HCT116 (cell line): ENCODE measurements at regions not wholly inside any gene's neighbourhood (a gene's known extent, or its start where the extent isn't known, plus 50 kb on each side); places are given as distances from the start of the nearest gene placed in this dataset.

ENCODE experiments used
- ATAC-seq: fragments of 200-7000 bp; cut with Tn5 transposase; 2 replicates; pipeline ENCODE4 v1.9.1; 2020; ENCODE audit warnings: mild to moderate bottlenecking, moderate library complexity
- BruUV-seq: library from RNA; stranded (reverse); fragments of 400-500 nt; replicated peaks from 2 replicates; lab custom pipeline; 2021; lab: Mats Ljungman, UMichigan
- CTCF ChIA-PET: fragments of 300-600 bp; sonication (Branson Sonifier 250); formaldehyde crosslinking; loops from one replicate; lab custom pipeline; 2021; ENCODE audit warnings: antibody characterized with exemption; lab: Charles Lee
- POLR2A ChIA-PET: fragments of 300-600, 350-600 bp; sonication (Branson Sonifier 250); formaldehyde crosslinking; loops from one replicate; lab custom pipeline; 2021; ENCODE audit warnings: antibody characterized with exemption; lab: Charles Lee
- RAD21 ChIA-PET, 2 experiments: fragments of 300-600 bp; sonication (Branson Sonifier 250); formaldehyde crosslinking; loops; one replicate each; lab custom pipeline; 2023; ENCODE audit warnings: low total read pairs in 2 of 2; ENCODE audit not compliant: uncharacterized antibody in 2 of 2, unreplicated experiment in 2 of 2, low non-redundant PET in 1 of 2; lab: Charles Lee
- DNase-seq: peaks from one replicate; pipeline ENCODE4 v3.0.0-alpha.2; 2010; ENCODE audit warnings: low read depth, low spot score
- H2AFZ ChIP-seq: fragments of 200-600 bp; shearing (Covaris generic), sonication (generic); 2 replicates; pipeline ENCODE4 v1.6.1; 2017; ENCODE audit warnings: low read depth, mixed run types, mixed read lengths, antibody characterized with exemption, low read length; ENCODE audit not compliant: poor library complexity, severe bottlenecking
- H3K27ac ChIP-seq: 2 replicates; pipeline ENCODE4 v1.5.1; 2012; ENCODE audit warnings: low read depth, low read length
- H3K27me3 ChIP-seq: fragments of 200-600 bp; sonication (generic); 2 replicates; pipeline ENCODE4 v1.6.1; 2016; ENCODE audit warnings: mixed run types, low read length, mixed read lengths; ENCODE audit not compliant: insufficient read depth
- H3K36me3 ChIP-seq, 2 experiments: fragments of 200-500 bp in 1 of 2; fragments of 200-600 bp in 1 of 2; sonication (Bioruptor generic) in 1 of 2; sonication (generic) in 1 of 2; 2 replicates each; pipeline versions ENCODE4 v1.5.1 to v1.6.1; 2014 to 2016; ENCODE audit warnings: low read length in 2 of 2, inconsistent platforms in 1 of 2, mixed read lengths in 1 of 2, mixed run types in 1 of 2; ENCODE audit not compliant: insufficient read depth in 2 of 2, control insufficient read depth in 1 of 2
- H3K4me1 ChIP-seq, 2 experiments: fragments of 200-600 bp in 1 of 2; sonication (generic) in 1 of 2; 2 replicates each; pipeline versions ENCODE4 v1.5.1 to v1.6.1; 2012 to 2017; ENCODE audit warnings: low read length in 2 of 2, inconsistent platforms in 1 of 2, mild to moderate bottlenecking in 1 of 2, mixed read lengths in 1 of 2, mixed run types in 1 of 2, moderate library complexity in 1 of 2; ENCODE audit not compliant: insufficient read depth in 2 of 2, control insufficient read depth in 1 of 2
- H3K4me2 ChIP-seq: fragments of 200-600 bp; sonication (generic); 2 replicates; pipeline ENCODE4 v1.6.1; 2017; ENCODE audit warnings: mixed run types, low read length, mixed read lengths
- H3K4me3 ChIP-seq, 2 experiments: fragments of 200-600 bp in 1 of 2; sonication (generic) in 1 of 2; replicated peaks in 1 of 2; 2 replicates each; pipeline ENCODE4 v1.5.1; 2011 to 2016; ENCODE audit warnings: low read length in 2 of 2, control low read depth in 1 of 2, low read depth in 1 of 2, mild to moderate bottlenecking in 1 of 2, mixed read lengths in 1 of 2, mixed run types in 1 of 2
- H3K79me2 ChIP-seq: fragments of 200-600 bp; sonication (generic); 2 replicates; pipeline ENCODE4 v1.6.1; 2017; ENCODE audit warnings: mild to moderate bottlenecking, mixed run types, low read length, moderate library complexity, mixed read lengths; ENCODE audit not compliant: insufficient read depth
- H3K9ac ChIP-seq: fragments of 200-600 bp; sonication (generic); 2 replicates; pipeline ENCODE4 v1.6.1; 2016; ENCODE audit warnings: low read length, mixed read lengths
- H3K9me2 ChIP-seq: fragments of 200-600 bp; sonication (generic), shearing (Covaris generic); 2 replicates; pipeline ENCODE4 v1.6.1; 2017; ENCODE audit warnings: mixed run types, mild to moderate bottlenecking, moderate library complexity; ENCODE audit not compliant: insufficient read depth
- H3K9me3 ChIP-seq, 2 experiments: fragments of 200-500 bp in 1 of 2; fragments of 200-600 bp in 1 of 2; sonication (Bioruptor generic) in 1 of 2; sonication (generic) in 1 of 2; 2 replicates each; pipeline ENCODE4 v1.6.1; 2014 to 2017; ENCODE audit warnings: low read length in 2 of 2, mixed read lengths in 2 of 2, inconsistent platforms in 1 of 2, low read depth in 1 of 2, mild to moderate bottlenecking in 1 of 2, mixed run types in 1 of 2, moderate library complexity in 1 of 2; ENCODE audit not compliant: control insufficient read depth in 1 of 2, insufficient read depth in 1 of 2
- H4K20me1 ChIP-seq: fragments of 200-600 bp; sonication (generic), shearing (Covaris generic); 2 replicates; pipeline ENCODE4 v1.6.1; 2017; ENCODE audit warnings: mixed run types, mild to moderate bottlenecking, moderate library complexity; ENCODE audit not compliant: insufficient read depth
- CEBPB ChIP-seq: IDR thresholded peaks from 2 replicates; pipeline ENCODE4 v1.6.1; 2012; ENCODE audit warnings: low read depth
- CTCF ChIP-seq, 3 experiments: fragments of 200-600 bp in 1 of 3; sonication (generic) in 1 of 3; IDR thresholded peaks in 2 of 3; conservative IDR thresholded peaks in 1 of 3; 2 replicates each; pipeline ENCODE4 v1.5.1; 2012 to 2017; ENCODE audit warnings: low read depth in 2 of 3, low read length in 2 of 3, antibody characterized with exemption in 1 of 3, borderline replicate concordance in 1 of 3, control low read depth in 1 of 3, mild to moderate bottlenecking in 1 of 3, mixed read lengths in 1 of 3, mixed run types in 1 of 3, moderate library complexity in 1 of 3; ENCODE audit not compliant: insufficient read depth in 1 of 3
- EZH2 ChIP-seq: fragments of 200-600 bp; sonication (generic); IDR thresholded peaks from 2 replicates; pipeline ENCODE4 v1.6.1; 2017; ENCODE audit warnings: antibody characterized with exemption, mixed run types
- EZH2phosphoT487 ChIP-seq: fragments of 200-600 bp; IDR thresholded peaks from 2 replicates; pipeline ENCODE4 v1.6.1; 2018; ENCODE audit warnings: antibody characterized with exemption, borderline replicate concordance
- MAX ChIP-seq: IDR thresholded peaks from 2 replicates; pipeline ENCODE4 v1.6.1; 2012
- POLR2AphosphoS5 ChIP-seq: IDR thresholded peaks from 2 replicates; pipeline ENCODE4 v1.6.1; 2011; ENCODE audit warnings: mild to moderate bottlenecking, low read depth, low read length, moderate library complexity
- RAD21 ChIP-seq: IDR thresholded peaks from 2 replicates; pipeline ENCODE4 v1.6.1; 2012; ENCODE audit warnings: low read depth, mild to moderate bottlenecking
- SIN3A ChIP-seq: IDR thresholded peaks from 2 replicates; pipeline ENCODE4 v1.6.1; 2012; ENCODE audit warnings: low read depth
- SP1 ChIP-seq: IDR thresholded peaks from 2 replicates; pipeline ENCODE4 v1.6.1; 2012; ENCODE audit warnings: low read depth
- TCF7L2 ChIP-seq: IDR thresholded peaks from 2 replicates; pipeline ENCODE4 v1.7.0; 2011; ENCODE audit warnings: borderline replicate concordance, inconsistent platforms; ENCODE audit not compliant: insufficient read depth, insufficient read length; ENCODE audit errors: extremely low read depth
- ZBTB33 ChIP-seq: IDR thresholded peaks from 2 replicates; pipeline ENCODE4 v1.6.1; 2011; ENCODE audit warnings: mild to moderate bottlenecking, low read length, moderate library complexity; ENCODE audit not compliant: insufficient replicate concordance; ENCODE audit errors: extremely low read depth
- intact Hi-C: fragments of 100-400 bp; cut with micrococcal nuclease; formaldehyde crosslinking; loops from 2 replicates; pipeline ENCODE4 v1.10.0; 2022
- TF ChIP-seq, protein P1 (sequence below): IDR thresholded peaks from 2 replicates; pipeline ENCODE4 v1.6.1; 2012; ENCODE audit warnings: low read depth

GRCh38 chr14:62283837-62284236, 521.6 kb downstream of the SNAPC1 start:
- Histone ChIP-seq H3K9me3 (no peaks in the 10 kb centered on the region; a peak in 2 of 4 replicates), H2AFZ (no peak overlapping the region), H4K20me1 (no peaks in the 10 kb centered on the region), H3K9me2 (no peaks in the 10 kb centered on the region), H3K4me2 (no peak overlapping the region), H3K4me1 (no peaks in the 10 kb centered on the region), H3K27me3 (no peaks in the 10 kb centered on the region), H3K27ac (no peak overlapping the region), H3K4me3 (no peak overlapping the region), H3K36me3 (no peaks in the 10 kb centered on the region), H3K79me2 (no peaks in the 10 kb centered on the region), H3K9ac (no peak overlapping the region)
- intact Hi-C loops = no loop called here
- CTCF ChIA-PET = no interaction called here
- POLR2A ChIA-PET = no interaction called here
- RAD21 ChIA-PET = no interaction called here
- DNase-seq (no peak), ATAC-seq (no peak)
- no TSS peak for BruUV-seq
- no peak for TF ChIP-seq RAD21
- TF ChIP-seq TCF7L2 = no peak
- TF ChIP-seq CTCF (IDR thresholded peaks at IDR 0.05 in 2 of 3, conservative IDR thresholded peaks at IDR 0.05 in 1 of 3; ENCODE audit: borderline replicate concordance in 1 of 3, insufficient read depth in 1 of 3, low read depth in 2 of 3, low read length in 2 of 3) = no peak
- TF ChIP-seq POLR2AphosphoS5 = no peak
- no peak for TF ChIP-seq SIN3A

- no peaks in the 10 kb centered on the region for H4K20me1 ChIP-seq
- POLR2A ChIA-PET = no interaction called here
- no peaks in the 10 kb centered on the region; a peak in 1 of 4 replicates for H3K9me3 ChIP-seq
- H3K4me2 ChIP-seq = no peak overlapping the region
- no peaks in the 10 kb centered on the region for H3K27me3 ChIP-seq
- intact Hi-C loops = no loop called here
- RAD21 ChIA-PET = no interaction called here
- no peak overlapping the region for H3K4me3 ChIP-seq
- ATAC-seq (no peak), DNase-seq (no peak)
- no peak overlapping the region for H2AFZ ChIP-seq
- no peak overlapping the region for H3K9ac ChIP-seq
- H3K4me1 ChIP-seq = no peaks in the 10 kb centered on the region
- BruUV-seq = no TSS peak
- no peak overlapping the region for H3K27ac ChIP-seq
- no peaks in the 10 kb centered on the region for H3K9me2 ChIP-seq
- CTCF ChIA-PET = no interaction called here
- no peaks in the 10 kb centered on the region for H3K36me3 ChIP-seq
- no peaks in the 10 kb centered on the region for H3K79me2 ChIP-seq
- TF ChIP-seq SP1 = no peak
- TF ChIP-seq, protein P1, sequence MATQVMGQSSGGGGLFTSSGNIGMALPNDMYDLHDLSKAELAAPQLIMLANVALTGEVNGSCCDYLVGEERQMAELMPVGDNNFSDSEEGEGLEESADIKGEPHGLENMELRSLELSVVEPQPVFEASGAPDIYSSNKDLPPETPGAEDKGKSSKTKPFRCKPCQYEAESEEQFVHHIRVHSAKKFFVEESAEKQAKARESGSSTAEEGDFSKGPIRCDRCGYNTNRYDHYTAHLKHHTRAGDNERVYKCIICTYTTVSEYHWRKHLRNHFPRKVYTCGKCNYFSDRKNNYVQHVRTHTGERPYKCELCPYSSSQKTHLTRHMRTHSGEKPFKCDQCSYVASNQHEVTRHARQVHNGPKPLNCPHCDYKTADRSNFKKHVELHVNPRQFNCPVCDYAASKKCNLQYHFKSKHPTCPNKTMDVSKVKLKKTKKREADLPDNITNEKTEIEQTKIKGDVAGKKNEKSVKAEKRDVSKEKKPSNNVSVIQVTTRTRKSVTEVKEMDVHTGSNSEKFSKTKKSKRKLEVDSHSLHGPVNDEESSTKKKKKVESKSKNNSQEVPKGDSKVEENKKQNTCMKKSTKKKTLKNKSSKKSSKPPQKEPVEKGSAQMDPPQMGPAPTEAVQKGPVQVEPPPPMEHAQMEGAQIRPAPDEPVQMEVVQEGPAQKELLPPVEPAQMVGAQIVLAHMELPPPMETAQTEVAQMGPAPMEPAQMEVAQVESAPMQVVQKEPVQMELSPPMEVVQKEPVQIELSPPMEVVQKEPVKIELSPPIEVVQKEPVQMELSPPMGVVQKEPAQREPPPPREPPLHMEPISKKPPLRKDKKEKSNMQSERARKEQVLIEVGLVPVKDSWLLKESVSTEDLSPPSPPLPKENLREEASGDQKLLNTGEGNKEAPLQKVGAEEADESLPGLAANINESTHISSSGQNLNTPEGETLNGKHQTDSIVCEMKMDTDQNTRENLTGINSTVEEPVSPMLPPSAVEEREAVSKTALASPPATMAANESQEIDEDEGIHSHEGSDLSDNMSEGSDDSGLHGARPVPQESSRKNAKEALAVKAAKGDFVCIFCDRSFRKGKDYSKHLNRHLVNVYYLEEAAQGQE = no peak
- TF ChIP-seq MAX = no peak
- no peak for TF ChIP-seq EZH2
- TF ChIP-seq ZBTB33 = no peak
- TF ChIP-seq EZH2phosphoT487 = no peak
- TF ChIP-seq POLR2AphosphoS5 = no peak
- no peak for TF ChIP-seq TCF7L2
- TF ChIP-seq CEBPB = no peak
- TF ChIP-seq RAD21 = no peak
Measured at GRCh38 chr14:62289471-62289870, 527.3 kb downstream of the SNAPC1 start.
